GM12878 (cell line): ENCODE measurements at regions not wholly inside any gene's neighbourhood (a gene's known extent, or its start where the extent isn't known, plus 50 kb on each side); places are given as distances from the start of the nearest gene placed in this dataset.

ENCODE experiments used
- ATAC-seq: fragments of 200-7000 bp; cut with Tn5 transposase; 3 replicates; pipeline ENCODE4 v1.9.1; 2020; ENCODE audit warnings: mild to moderate bottlenecking, moderate library complexity
- BruUV-seq: library from RNA; stranded (reverse); fragments of 400-500 nt; replicated peaks from 2 replicates; lab custom pipeline; 2021; lab: Mats Ljungman, UMichigan
- CTCF ChIA-PET: fragments of 300-600 bp; sonication (Branson Sonifier 250); formaldehyde crosslinking; extraction: SDS; loops from one replicate; lab custom pipeline; 2021; ENCODE audit warnings: inconsistent platforms; lab: Yijun Ruan, JAX
- POLR2A ChIA-PET: fragments of 350-600 bp; formaldehyde crosslinking; extraction: SDS; loops from one replicate; lab custom pipeline; 2021; ENCODE audit warnings: inconsistent platforms; lab: Charles Lee
- RAD21 ChIA-PET: fragments of 300-600 bp; sonication (Branson Sonifier 250); formaldehyde crosslinking; loops from one replicate; lab custom pipeline; 2023; ENCODE audit warnings: antibody characterized with exemption; ENCODE audit not compliant: unreplicated experiment; lab: Charles Lee
- SMC1A ChIA-PET: fragments of 300-600 bp; sonication (Branson Sonifier 250); formaldehyde crosslinking; loops from one replicate; lab custom pipeline; 2023; ENCODE audit not compliant: unreplicated experiment, uncharacterized antibody; lab: Charles Lee
- DNase-seq: peaks from one replicate; pipeline ENCODE4 v3.0.0-alpha.2; 2011; ENCODE audit warnings: low read depth, low spot score
- FAIRE-seq: peaks from 3 replicates; lab custom pipeline; 2011; peaks lifted over from hg19 to GRCh38; lab: Jason Lieb, UNC
- H2AFZ ChIP-seq: 2 replicates; pipeline ENCODE4 v1.6.0; 2011; ENCODE audit warnings: low read depth, low read length, control low read depth; ENCODE audit not compliant: control insufficient read depth
- H3K27ac ChIP-seq: 2 replicates; pipeline ENCODE4 v1.5.1; 2011; ENCODE audit warnings: control low read depth; ENCODE audit not compliant: control insufficient read depth, insufficient read depth
- H3K27me3 ChIP-seq, 2 experiments: replicated peaks in 1 of 2; 2 replicates each; pipeline versions ENCODE4 v1.6.0 to v1.6.1; 2011; ENCODE audit warnings: low read length in 1 of 2; ENCODE audit not compliant: control insufficient read depth in 2 of 2, insufficient read depth in 2 of 2
- H3K36me3 ChIP-seq, 2 experiments: 2 replicates each; pipeline ENCODE4 v1.5.1; 2011; ENCODE audit warnings: low read length in 1 of 2; ENCODE audit not compliant: control insufficient read depth in 2 of 2, insufficient read depth in 2 of 2
- H3K4me1 ChIP-seq: 2 replicates; pipeline ENCODE4 v1.6.1; 2011; ENCODE audit warnings: mild to moderate bottlenecking, low read length, moderate library complexity, mixed read lengths; ENCODE audit not compliant: control insufficient read depth, insufficient read depth
- H3K4me2 ChIP-seq: 2 replicates; pipeline ENCODE4 v1.6.0; 2011; ENCODE audit warnings: control low read depth; ENCODE audit not compliant: control insufficient read depth, insufficient read depth
- H3K4me3 ChIP-seq: fragments of 200-600 bp; sonication (generic); 2 replicates; pipeline ENCODE4 v1.5.1; 2016
- H3K79me2 ChIP-seq: 2 replicates; pipeline ENCODE4 v1.6.0; 2011; ENCODE audit warnings: low read length; ENCODE audit not compliant: control insufficient read depth, insufficient read depth
- H3K9ac ChIP-seq: 2 replicates; pipeline ENCODE4 v1.8.0; 2011; ENCODE audit warnings: low read length, control low read depth, mixed read lengths; ENCODE audit not compliant: control insufficient read depth, insufficient read depth
- H3K9me3 ChIP-seq: replicated peaks from 3 replicates; pipeline ENCODE4 v1.5.1; 2011; ENCODE audit warnings: mild to moderate bottlenecking, low read length; ENCODE audit not compliant: control insufficient read depth, insufficient read depth
- H4K20me1 ChIP-seq: 2 replicates; pipeline ENCODE4 v1.6.0; 2011; ENCODE audit not compliant: control insufficient read depth, insufficient read depth
- BMI1 ChIP-seq: fragments of 450-650 bp; IDR thresholded peaks from 2 replicates; pipeline ENCODE4 v1.6.1; 2016; ENCODE audit warnings: mild to moderate bottlenecking, moderate library complexity, borderline replicate concordance
- BRCA1 ChIP-seq: IDR thresholded peaks from 2 replicates; pipeline ENCODE4 v1.6.1; 2011; ENCODE audit warnings: low read depth, low read length, improper control_type of control experiment
- CREB1 ChIP-seq: IDR thresholded peaks from 2 replicates; pipeline ENCODE4 v1.6.1; 2012; ENCODE audit warnings: low read depth, mild to moderate bottlenecking, inconsistent platforms
- FOS ChIP-seq: IDR thresholded peaks from 3 replicates; pipeline ENCODE4 v1.6.1; 2011; ENCODE audit warnings: borderline replicate concordance; ENCODE audit not compliant: insufficient read length; ENCODE audit errors: extremely low read depth
- HCFC1 ChIP-seq: fragments of 150-350 bp; IDR thresholded peaks from 2 replicates; pipeline ENCODE4 v1.6.1; 2014; ENCODE audit warnings: low read length
- HDGF ChIP-seq: fragments of 450-650 bp; IDR thresholded peaks from 2 replicates; pipeline ENCODE4 v1.6.1; 2016; ENCODE audit warnings: antibody characterized with exemption
- NFYA ChIP-seq: IDR thresholded peaks from 2 replicates; pipeline ENCODE4 v1.6.1; 2011; ENCODE audit warnings: low read depth, mild to moderate bottlenecking, low read length, improper control_type of control experiment, borderline replicate concordance
- PAX5 ChIP-seq: IDR thresholded peaks from 2 replicates; pipeline ENCODE4 v1.6.1; 2011; ENCODE audit warnings: low read depth, low read length, borderline replicate concordance
- RCOR1 ChIP-seq: conservative IDR thresholded peaks from 2 replicates; pipeline ENCODE4 v1.6.1; 2012; ENCODE audit warnings: low read depth, low read length, improper control_type of control experiment
- RELA ChIP-seq: fragments of 450-650 bp; IDR thresholded peaks from 2 replicates; pipeline ENCODE4 v1.8.0; 2014; ENCODE audit warnings: borderline replicate concordance; ENCODE audit not compliant: partially characterized antibody
- YBX1 ChIP-seq: fragments of 450-650 bp; IDR thresholded peaks from 2 replicates; pipeline ENCODE4 v1.6.1; 2016; ENCODE audit warnings: antibody characterized with exemption
- ZNF207 ChIP-seq: fragments of 450-650 bp; IDR thresholded peaks from 2 replicates; pipeline ENCODE4 v1.6.1; 2014; ENCODE audit warnings: antibody characterized with exemption, mild to moderate bottlenecking, borderline replicate concordance
- WGBS: methylation state at CpG from one replicate; pipeline ENCODE4 v1.1.6; 2016; ENCODE audit warnings: low lambda C conversion rate; ENCODE audit not compliant: insufficient replicate concordance, insufficient coverage; ENCODE audit errors: missing lambda C conversion rate; 5-methylcytosine and 5-hydroxymethylcytosine counted together
- in situ Hi-C: fragments of 300-500 bp; cut with MboI; formaldehyde crosslinking; loops from 9 replicates; pipeline ENCODE4 v1.14.3; 2018; ENCODE audit warnings: mixed read lengths
- intact Hi-C: fragments of 100-400 bp; cut with micrococcal nuclease; formaldehyde crosslinking; loops from one replicate; pipeline ENCODE4 v1.14.2; 2022; ENCODE audit not compliant: unreplicated experiment
- TF ChIP-seq, protein P1 (sequence below): IDR thresholded peaks from 2 replicates; pipeline ENCODE4 v1.6.1; 2012; ENCODE audit warnings: low read depth, low read length, improper control_type of control experiment
- TF ChIP-seq, protein P2 (sequence below): fragments of 450-650 bp; IDR thresholded peaks from 2 replicates; pipeline ENCODE4 v1.6.1; 2014; ENCODE audit warnings: mild to moderate bottlenecking
- TF ChIP-seq, protein P3 (sequence below): fragments of 450-650 bp; formaldehyde crosslinking; IDR thresholded peaks from 2 replicates; pipeline ENCODE4 v1.5.0; 2022; ENCODE audit warnings: mild to moderate bottlenecking, missing genetic modification characterization
- TF ChIP-seq, protein P4 (sequence below): fragments of 150-350 bp; IDR thresholded peaks from 2 replicates; pipeline ENCODE4 v1.6.1; 2014; ENCODE audit warnings: mild to moderate bottlenecking, low read depth, low read length

DNA sequence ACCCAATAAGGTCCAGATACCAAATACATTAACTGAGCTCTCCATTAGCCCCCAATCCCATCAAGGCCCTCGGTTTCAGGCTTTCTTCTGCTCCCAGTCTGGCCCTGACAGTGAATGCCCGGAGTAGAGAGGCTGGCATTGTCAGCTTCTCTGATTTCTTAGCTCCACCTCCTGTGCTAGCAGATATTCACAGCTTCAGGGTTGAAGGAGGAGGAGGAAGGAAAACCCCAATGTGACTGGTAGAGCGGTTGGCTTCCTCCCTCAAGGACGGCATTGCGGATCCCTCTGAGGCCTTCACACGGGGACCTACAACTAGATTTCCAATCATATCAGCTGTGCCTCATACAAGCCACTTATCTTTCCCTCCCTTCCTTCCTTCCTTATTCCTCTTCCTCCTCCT is 164.1 kb upstream of the SYNDIG1 start:
- no peak overlapping the region for H3K4me2 ChIP-seq
- intact Hi-C loops: no loop called here
- POLR2A ChIA-PET: no interaction called here
- RAD21 ChIA-PET: no interaction called here
- FAIRE-seq (no peak), DNase-seq (no peak)
- CTCF ChIA-PET: interaction anchor here (0.7 kb wide), 1 partner anchor 53 kb away, joined by 3 read pairs; no protein-coding TSS in a partner anchor
- H3K36me3 ChIP-seq: no peaks in the 10 kb centered on the region
- H3K27ac ChIP-seq: no peak overlapping the region
- H3K4me3 ChIP-seq: no peak overlapping the region
- no peaks in the 10 kb centered on the region for H3K79me2 ChIP-seq
- 0% methylated on average over 6 of the region's 6 CpGs for WGBS
- in situ Hi-C loops: no loop called here
- H3K9ac ChIP-seq: no peak overlapping the region
- H3K4me1 ChIP-seq: no peaks in the 10 kb centered on the region
- no TSS peak for BruUV-seq
- H4K20me1 ChIP-seq: no peaks in the 10 kb centered on the region
- TF ChIP-seq, protein P1, sequence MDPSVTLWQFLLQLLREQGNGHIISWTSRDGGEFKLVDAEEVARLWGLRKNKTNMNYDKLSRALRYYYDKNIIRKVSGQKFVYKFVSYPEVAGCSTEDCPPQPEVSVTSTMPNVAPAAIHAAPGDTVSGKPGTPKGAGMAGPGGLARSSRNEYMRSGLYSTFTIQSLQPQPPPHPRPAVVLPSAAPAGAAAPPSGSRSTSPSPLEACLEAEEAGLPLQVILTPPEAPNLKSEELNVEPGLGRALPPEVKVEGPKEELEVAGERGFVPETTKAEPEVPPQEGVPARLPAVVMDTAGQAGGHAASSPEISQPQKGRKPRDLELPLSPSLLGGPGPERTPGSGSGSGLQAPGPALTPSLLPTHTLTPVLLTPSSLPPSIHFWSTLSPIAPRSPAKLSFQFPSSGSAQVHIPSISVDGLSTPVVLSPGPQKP: no peak
- TF ChIP-seq, protein P2, sequence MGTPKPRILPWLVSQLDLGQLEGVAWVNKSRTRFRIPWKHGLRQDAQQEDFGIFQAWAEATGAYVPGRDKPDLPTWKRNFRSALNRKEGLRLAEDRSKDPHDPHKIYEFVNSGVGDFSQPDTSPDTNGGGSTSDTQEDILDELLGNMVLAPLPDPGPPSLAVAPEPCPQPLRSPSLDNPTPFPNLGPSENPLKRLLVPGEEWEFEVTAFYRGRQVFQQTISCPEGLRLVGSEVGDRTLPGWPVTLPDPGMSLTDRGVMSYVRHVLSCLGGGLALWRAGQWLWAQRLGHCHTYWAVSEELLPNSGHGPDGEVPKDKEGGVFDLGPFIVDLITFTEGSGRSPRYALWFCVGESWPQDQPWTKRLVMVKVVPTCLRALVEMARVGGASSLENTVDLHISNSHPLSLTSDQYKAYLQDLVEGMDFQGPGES: no peak
- no peak for TF ChIP-seq PAX5
- TF ChIP-seq, protein P3, sequence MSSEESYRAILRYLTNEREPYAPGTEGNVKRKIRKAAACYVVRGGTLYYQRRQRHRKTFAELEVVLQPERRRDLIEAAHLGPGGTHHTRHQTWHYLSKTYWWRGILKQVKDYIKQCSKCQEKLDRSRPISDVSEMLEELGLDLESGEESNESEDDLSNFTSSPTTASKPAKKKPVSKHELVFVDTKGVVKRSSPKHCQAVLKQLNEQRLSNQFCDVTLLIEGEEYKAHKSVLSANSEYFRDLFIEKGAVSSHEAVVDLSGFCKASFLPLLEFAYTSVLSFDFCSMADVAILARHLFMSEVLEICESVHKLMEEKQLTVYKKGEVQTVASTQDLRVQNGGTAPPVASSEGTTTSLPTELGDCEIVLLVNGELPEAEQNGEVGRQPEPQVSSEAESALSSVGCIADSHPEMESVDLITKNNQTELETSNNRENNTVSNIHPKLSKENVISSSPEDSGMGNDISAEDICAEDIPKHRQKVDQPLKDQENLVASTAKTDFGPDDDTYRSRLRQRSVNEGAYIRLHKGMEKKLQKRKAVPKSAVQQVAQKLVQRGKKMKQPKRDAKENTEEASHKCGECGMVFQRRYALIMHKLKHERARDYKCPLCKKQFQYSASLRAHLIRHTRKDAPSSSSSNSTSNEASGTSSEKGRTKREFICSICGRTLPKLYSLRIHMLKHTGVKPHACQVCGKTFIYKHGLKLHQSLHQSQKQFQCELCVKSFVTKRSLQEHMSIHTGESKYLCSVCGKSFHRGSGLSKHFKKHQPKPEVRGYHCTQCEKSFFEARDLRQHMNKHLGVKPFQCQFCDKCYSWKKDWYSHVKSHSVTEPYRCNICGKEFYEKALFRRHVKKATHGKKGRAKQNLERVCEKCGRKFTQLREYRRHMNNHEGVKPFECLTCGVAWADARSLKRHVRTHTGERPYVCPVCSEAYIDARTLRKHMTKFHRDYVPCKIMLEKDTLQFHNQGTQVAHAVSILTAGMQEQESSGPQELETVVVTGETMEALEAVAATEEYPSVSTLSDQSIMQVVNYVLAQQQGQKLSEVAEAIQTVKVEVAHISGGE (CRISPR knock-in tag): no peak
- TF ChIP-seq RCOR1: no peak
- TF ChIP-seq RELA: no peak
- TF ChIP-seq NFYA: no peak
- no peak for TF ChIP-seq CREB1
- TF ChIP-seq HCFC1: no peak
- TF ChIP-seq, protein P4, sequence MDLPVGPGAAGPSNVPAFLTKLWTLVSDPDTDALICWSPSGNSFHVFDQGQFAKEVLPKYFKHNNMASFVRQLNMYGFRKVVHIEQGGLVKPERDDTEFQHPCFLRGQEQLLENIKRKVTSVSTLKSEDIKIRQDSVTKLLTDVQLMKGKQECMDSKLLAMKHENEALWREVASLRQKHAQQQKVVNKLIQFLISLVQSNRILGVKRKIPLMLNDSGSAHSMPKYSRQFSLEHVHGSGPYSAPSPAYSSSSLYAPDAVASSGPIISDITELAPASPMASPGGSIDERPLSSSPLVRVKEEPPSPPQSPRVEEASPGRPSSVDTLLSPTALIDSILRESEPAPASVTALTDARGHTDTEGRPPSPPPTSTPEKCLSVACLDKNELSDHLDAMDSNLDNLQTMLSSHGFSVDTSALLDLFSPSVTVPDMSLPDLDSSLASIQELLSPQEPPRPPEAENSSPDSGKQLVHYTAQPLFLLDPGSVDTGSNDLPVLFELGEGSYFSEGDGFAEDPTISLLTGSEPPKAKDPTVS: no peak
- no peak for TF ChIP-seq BRCA1
- TF ChIP-seq FOS: no peak
- TF ChIP-seq BMI1: no peak
- TF ChIP-seq YBX1: no peak
- no peak for TF ChIP-seq HDGF
- TF ChIP-seq ZNF207: no peak
- TF ChIP-seq, all 136 proteins: peak for 0
- H3K27me3 ChIP-seq: no peaks in the 10 kb centered on the region
- H3K9me3 ChIP-seq: no peaks in the 10 kb centered on the region
- no peak overlapping the region for H2AFZ ChIP-seq
- no peak for ATAC-seq
- SMC1A ChIA-PET: no interaction called here
